GM21529 (cell line): ENCODE measurements at regions not wholly inside any gene's neighbourhood (a gene's known extent, or its start where the extent isn't known, plus 50 kb on each side); places are given as distances from the start of the nearest gene placed in this dataset.

Source experiments
- ATAC-seq: cut with Tn5 transposase; IDR thresholded peaks from one replicate; pipeline ENCODE4 v1.9.1; 2021; ENCODE audit not compliant: unreplicated experiment

DNA sequence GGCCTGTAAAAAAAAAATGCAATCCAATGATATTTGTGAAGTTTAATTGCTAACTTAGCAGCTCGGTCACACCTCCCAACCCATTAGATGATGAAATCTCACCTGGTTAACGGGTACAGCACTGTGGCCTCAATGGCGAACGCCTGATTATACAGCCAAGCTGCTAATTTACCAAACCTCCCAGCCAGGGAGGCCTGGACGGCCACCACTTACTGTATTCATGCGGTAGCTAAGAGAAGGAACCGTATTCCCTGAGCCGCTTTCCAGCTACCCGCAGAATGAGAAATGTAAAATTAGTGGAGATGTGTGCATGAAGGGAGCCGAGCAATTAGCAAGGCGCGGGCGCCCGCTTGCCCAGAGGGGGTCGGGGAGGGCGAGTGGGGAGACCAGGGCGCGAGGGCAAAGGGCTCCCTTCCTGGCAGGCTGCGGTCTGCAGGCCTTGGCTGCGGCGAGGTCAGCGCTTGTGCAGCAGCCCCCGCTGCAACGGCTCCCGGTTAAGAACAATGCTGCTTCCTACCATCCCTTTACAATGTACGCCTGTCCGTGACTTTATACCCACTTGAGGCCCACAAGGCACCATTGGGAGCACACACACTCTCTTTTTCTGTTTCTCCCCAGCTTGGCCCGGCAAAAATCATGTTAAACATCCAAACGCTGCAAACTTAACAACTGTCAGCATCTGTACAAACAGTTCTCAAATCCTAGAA lies 70.4 kb upstream of the TBCA start:
- no peak for ATAC-seq

DNA sequence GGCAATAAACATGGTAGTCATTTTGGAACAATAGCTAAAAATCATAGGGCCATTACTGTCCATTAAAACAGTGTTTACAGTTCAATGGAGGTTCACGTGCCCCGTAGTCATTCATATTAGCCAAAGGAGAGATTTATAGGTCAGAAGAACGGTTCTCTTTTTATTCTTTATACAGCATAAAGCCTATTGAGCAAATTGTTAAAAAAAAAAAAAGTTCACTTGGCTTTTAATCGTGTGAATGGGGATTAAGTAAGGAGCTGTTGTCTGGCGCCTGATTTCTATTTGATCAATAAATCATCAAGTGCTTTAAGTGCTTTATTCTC lies 69.1 kb upstream of the TBCA start:
- ATAC-seq = no peak

DNA sequence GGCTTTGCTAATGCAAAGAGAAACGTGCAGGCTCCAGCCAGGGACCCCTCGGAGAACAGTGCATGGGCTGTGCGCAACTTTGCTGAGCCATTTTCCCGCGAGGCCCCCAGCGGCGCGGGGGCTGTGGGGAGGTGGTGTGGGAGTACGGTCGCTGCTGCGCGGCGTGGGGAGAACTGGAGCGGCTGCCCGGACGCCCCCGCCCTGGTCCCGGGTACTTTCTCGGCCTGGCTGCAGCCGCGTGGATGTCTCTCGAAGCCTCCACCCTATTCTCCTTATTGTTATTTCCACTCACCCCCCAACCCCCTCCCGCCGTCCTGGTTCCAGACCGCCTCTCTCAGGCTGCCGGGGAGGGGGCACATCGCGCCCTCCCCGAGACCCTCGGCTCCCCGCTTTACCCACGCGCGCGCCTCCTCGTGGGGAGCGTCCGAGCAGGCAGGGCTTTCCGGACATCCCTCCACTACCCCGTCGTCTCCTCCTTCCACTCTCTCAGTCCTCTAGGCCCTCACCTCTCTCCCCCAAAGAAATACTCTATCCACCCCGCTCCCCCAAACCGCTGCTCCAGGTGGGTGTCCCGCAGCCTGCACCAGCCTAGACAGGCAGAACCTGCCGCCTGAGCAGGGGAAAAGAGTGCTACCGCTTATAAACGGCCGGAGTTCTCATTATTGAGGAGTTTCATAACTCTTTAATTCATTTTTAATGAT lies 68.6 kb upstream of the TBCA start:
- no peak for ATAC-seq

DNA sequence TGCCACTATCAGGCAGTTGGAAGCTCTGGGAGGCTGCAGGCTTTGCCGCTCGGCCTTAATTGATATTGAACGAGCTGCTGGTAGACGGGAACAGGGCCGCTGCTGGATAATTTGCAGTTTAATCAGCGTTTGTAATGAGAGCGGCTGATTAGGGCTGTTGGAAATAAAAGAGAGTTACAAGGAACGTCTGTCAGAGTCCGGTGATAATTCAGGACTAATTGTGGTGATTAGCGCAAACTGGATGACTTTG lies 68.2 kb upstream of the TBCA start:
- no peak for ATAC-seq

DNA sequence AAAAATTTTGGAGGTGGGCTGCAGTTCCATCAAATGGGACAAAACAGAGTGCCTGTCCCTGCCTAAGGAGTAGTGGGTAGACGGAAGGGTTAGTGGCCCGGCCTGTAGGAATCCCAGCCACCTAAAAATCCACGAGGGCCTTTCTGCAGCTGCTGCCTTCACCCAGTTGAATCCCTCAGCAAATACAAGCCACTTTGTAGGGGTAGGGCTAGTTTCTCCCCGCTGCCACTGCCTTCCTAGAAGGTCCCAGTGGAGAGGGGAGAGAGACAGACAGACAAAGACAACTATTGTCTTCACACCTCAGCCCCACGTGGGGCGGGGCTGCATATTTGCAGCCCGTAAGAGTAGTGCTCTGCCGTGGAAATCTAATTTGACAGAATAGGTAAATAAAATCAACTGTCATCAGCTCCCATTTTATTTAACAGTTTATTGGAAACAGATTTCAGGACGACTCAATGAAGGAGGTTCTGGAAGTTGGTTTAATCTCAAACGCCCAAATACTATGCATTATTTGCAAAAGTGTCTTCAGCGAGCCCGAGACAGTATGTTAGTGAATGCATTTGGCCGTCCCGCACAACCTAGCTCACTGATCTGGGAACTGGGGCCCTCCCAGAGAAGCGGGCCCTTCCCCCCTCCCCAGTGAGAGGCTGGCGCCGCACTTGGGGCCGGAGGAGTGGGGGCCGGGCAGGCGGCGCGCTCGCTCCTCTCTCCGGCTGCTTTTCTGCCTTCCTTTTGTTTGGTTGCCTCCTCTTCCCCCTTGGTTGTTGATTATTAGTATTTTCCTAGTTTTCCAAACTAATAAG lies 67.6 kb upstream of the TBCA start:
- ATAC-seq = no peak

DNA sequence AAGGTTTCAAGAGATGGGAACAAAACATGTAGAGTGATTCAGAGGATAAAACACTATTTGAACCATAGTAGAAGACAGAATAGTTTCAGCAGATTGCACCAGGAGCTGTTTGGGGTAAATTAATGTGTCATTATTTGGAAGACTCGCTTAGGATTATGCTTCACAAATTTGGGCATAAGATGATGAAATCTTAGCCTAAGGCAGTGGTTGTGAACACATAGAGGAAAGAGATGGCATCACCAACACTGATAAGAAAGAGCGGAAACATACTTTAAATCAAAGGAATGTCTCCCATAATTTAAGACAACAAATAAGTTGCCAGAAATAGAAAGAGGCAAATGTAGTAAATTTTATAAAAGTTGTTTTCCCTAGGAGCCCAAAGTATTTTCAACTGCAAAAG lies 66.1 kb upstream of the TBCA start:
- ATAC-seq = no peak

DNA sequence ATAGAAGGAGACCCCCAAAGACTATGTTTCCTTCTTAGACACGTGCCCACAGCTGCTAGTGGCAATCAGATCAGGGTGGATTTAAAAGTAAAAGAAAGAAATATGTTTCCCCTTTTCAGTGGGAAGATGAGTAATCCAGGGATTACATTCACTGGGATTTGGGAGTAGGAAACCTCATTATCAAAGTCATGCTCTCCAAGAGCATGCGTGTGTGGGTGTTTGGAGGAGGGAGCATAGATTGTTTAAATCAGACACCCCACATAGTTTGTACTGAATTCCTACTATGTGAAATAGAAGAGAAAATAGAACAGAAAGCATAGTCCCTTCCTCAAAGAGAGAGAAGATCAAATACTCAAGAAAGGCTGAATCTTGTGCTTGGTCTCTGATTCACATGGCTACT lies 65.5 kb upstream of the TBCA start:
- ATAC-seq = no peak

DNA sequence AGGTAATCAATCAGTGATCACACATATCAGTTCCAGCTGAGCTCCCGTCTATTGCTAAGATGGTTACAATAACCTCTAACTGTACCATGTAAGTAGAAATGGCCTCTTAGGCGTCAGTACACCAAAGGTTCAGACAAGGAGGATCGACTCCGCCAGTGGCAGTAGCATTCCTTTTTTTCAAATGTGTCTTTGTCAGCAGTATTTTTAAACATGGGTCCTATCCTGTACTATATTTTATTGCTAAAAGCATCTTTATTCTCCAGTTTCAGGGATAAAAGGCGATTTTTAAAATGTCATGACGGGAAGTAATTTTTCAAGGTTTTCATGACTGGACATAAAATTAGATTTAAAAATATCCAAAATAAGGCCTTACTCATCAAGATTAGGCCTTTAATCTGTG lies 64.8 kb upstream of the TBCA start:
- no peak for ATAC-seq

DNA sequence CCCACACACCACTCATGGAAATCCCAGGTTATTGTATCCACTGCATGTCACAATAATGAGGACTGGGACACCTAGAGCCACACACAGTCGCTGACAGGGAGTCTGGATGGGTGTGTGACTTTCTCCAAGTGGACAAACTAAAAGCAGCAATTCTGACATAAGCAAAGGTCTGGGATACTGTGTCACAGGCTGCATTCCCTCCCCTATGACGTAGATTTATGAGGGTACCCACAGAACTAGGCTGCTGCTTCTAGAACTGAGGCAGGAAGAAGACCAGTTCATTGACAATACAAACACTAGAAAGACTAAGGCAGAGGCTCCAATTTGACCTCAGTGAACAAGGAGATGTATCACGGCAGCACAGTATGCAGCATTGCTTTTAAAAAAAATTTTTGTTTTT lies 63.6 kb upstream of the TBCA start:
- ATAC-seq = no peak

DNA sequence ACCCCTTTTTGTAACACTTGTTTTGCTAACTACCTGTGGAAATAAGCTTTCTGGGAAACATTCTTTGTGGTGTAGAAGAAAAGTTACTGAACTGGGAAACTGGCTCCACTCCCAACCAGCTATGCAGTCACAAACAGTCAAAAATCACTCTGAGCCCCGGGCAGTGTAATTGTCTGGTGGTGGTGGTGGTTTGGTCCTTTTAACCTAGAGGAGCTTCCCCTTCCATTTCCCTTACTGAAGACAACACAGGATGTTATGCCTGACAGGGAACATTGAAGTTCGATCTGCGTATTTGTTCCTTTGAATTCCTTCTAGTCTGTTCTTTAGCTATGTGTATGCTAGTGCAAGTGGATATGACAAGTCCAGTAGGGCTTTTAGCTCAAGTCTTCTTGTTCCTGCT lies 56.8 kb upstream of the TBCA start:
- ATAC-seq = no peak

DNA sequence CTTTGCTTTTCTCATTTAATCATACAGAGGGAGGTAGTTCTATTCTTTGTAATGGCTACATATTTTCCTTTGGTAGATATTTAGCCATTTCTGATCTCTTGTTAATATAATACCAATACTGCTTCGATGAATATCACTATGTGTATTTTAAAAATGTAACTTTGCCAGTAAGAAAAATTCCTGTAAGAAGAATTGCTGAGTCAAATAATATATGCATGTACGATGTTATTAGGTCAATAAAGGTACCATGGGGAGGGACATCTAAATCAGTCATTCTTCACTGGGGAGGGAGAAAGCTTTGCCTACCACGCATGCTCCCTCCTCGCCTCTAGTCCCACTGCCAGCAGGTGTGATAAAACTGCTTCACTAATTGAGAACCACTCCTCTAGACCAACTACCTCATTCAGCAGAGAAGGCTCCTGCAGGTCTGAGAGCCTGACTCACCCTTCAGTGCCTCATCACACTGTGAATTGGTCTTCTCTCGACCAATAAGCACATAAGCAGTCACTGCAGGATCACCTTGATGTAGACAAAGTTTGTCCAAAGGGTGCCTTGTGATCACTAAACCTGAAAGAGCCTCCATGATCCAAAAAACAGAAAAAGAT lies 56.1 kb upstream of the TBCA start:
- no peak for ATAC-seq

DNA sequence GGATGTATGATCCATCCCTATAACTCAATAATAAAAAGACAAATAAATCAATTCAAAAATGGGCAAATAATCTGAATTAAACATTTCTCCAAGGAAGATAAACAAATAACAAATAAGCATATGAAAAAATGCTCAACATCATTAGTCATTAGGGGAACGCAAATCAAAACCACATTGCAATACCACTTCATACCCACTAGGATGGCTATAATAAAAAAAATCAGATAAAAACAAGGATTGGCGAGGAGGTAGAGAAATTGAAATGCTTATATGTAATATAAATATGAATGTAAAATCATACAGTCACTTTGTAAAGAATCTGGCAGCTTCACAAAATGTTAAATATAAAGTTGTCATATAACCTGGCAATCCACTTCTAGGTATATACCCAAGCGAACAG lies 52.3 kb upstream of the TBCA start:
- ATAC-seq = no peak
